ENCODE measurements at regions not wholly inside any gene's neighbourhood (a gene's known extent, or its start where the extent isn't known, plus 50 kb on each side); places are given as distances from the start of the nearest gene placed in this dataset.

DNA sequence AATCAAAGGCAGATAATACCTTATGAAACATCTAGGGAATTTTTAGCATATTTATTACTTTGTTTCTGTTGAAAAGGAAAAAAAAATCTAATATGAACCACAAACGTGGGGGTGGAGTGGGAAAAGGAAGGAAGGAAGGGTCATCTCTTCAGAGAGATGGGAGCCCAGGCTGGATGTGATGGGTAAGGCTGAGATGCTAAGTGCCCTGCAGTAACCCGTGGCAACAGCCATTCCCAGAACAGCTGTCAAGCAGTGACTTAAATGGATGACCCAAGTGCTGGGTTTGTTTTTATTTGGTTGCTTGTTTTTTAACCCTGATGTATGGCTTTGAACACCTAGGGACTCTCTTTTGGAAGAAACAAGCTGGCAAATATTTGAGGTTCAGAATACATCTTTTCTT, 50.7 kb upstream of the KLF7 start:
- Histone ChIP-seq H3K27ac (ENCODE audit: low read length, poor library complexity, severe bottlenecking) (no peak overlapping the region), H2AFZ (ENCODE audit: low read depth, low read length) (no peak overlapping the region), H2BK120ac (ENCODE audit: low read depth, low read length) (no peak overlapping the region), H3K18ac (ENCODE audit: low read depth in 1 of 2, low read length in 2 of 2) (no peak overlapping the region), H2BK12ac (ENCODE audit: low read length in 2 of 2) (no peak overlapping the region), H3K4ac (ENCODE audit: low read depth in 1 of 2, low read length in 2 of 2) (no peak overlapping the region), H4K8ac (ENCODE audit: low read length) (no peak overlapping the region), H3K23ac (ENCODE audit: low read length in 2 of 2) (no peak overlapping the region), H3K4me2 (ENCODE audit: low read length, poor library complexity, severe bottlenecking) (no peak overlapping the region), H3K9me3 (ENCODE audit: control insufficient read depth, low read length) (no peaks in the 10 kb centered on the region), H3K9ac (ENCODE audit: low read length) (no peak overlapping the region), H3K4me1 (ENCODE audit: control insufficient read depth, insufficient read depth, low read depth, low read length) (no peaks in the 10 kb centered on the region), H3K4me3 (ENCODE audit: insufficient read depth in 1 of 2, low read depth in 1 of 2, low read length in 2 of 2) (no peak overlapping the region), H3K79me1 (replicated peaks; ENCODE audit: low read length, poor library complexity, severe bottlenecking) (no peaks in the 10 kb centered on the region), H2BK5ac (ENCODE audit: low read depth, low read length, poor library complexity, severe bottlenecking) (no peak overlapping the region), H4K91ac (ENCODE audit: low read length) (no peak overlapping the region), H3K14ac (ENCODE audit: low read length in 2 of 2) (no peak overlapping the region), H3K27me3 (ENCODE audit: control insufficient read depth in 1 of 2, insufficient read depth in 1 of 2, low read length in 2 of 2) (no peaks in the 10 kb centered on the region), H2BK15ac (ENCODE audit: low read depth, poor library complexity, severe bottlenecking) (no peak overlapping the region), H3K36me3 (ENCODE audit: control insufficient read depth in 1 of 2, insufficient read depth in 2 of 2, low read depth in 1 of 2, low read length in 2 of 2) (no peaks in the 10 kb centered on the region), H2AK5ac (ENCODE audit: low read length, severe bottlenecking) (no peak overlapping the region)
- WGBS, result 68% methylated on average over 2 of the region's 2 CpGs
- DNase-seq, result no peak

DNA sequence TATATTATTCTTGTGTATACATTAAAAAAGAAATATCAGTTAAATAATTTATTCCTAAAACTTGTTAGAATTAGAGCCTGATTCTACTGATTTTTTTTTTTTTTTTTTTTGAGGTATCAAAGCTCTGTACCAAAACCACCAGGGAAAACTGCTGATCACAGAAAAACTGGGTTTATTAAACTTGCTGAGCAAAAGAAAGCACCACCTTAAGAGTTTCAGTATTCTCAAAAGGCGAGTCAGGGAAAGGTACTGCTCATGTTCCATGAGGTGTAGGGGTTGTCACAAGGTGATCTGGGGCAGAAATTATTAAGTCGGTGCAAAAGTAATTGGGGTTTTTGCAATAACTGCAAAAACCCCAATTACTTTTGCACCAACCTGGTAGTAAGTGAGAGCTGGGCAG, 51.7 kb upstream of the KLF7 start:
- H2BK15ac ChIP-seq (ENCODE audit: low read depth, poor library complexity, severe bottlenecking), result no peak overlapping the region
- H3K27ac ChIP-seq (ENCODE audit: low read length, poor library complexity, severe bottlenecking), result no peak overlapping the region
- WGBS, result 100% methylated on average over 2 of the region's 2 CpGs
- no peak overlapping the region for H3K4me2 ChIP-seq (ENCODE audit: low read length, poor library complexity, severe bottlenecking)
- H3K36me3 ChIP-seq (ENCODE audit: control insufficient read depth in 1 of 2, insufficient read depth in 2 of 2, low read depth in 1 of 2, low read length in 2 of 2), result no peaks in the 10 kb centered on the region
- H3K4ac ChIP-seq (ENCODE audit: low read depth in 1 of 2, low read length in 2 of 2), result no peak overlapping the region
- no peak overlapping the region for H3K14ac ChIP-seq (ENCODE audit: low read length in 2 of 2)
- no peak overlapping the region for H2AK5ac ChIP-seq (ENCODE audit: low read length, severe bottlenecking)
- H2BK12ac ChIP-seq (ENCODE audit: low read length in 2 of 2), result no peak overlapping the region
- no peak overlapping the region for H2BK5ac ChIP-seq (ENCODE audit: low read depth, low read length, poor library complexity, severe bottlenecking)
- no peak overlapping the region for H3K4me3 ChIP-seq (ENCODE audit: insufficient read depth in 1 of 2, low read depth in 1 of 2, low read length in 2 of 2)
- no peak overlapping the region for H4K8ac ChIP-seq (ENCODE audit: low read length)
- no peaks in the 10 kb centered on the region for H3K27me3 ChIP-seq (ENCODE audit: control insufficient read depth in 1 of 2, insufficient read depth in 1 of 2, low read length in 2 of 2)
- no peak overlapping the region for H3K23ac ChIP-seq (ENCODE audit: low read length in 2 of 2)
- H4K91ac ChIP-seq (ENCODE audit: low read length), result no peak overlapping the region
- DNase-seq, result no peak
- H3K79me1 ChIP-seq (replicated peaks; ENCODE audit: low read length, poor library complexity, severe bottlenecking), result no peaks in the 10 kb centered on the region
- H3K9ac ChIP-seq (ENCODE audit: low read length), result no peak overlapping the region
- H2AFZ ChIP-seq (ENCODE audit: low read depth, low read length), result no peak overlapping the region
- H3K18ac ChIP-seq (ENCODE audit: low read depth in 1 of 2, low read length in 2 of 2), result no peak overlapping the region
- H2BK120ac ChIP-seq (ENCODE audit: low read depth, low read length), result no peak overlapping the region
- no peaks in the 10 kb centered on the region for H3K9me3 ChIP-seq (ENCODE audit: control insufficient read depth, low read length)
- no peaks in the 10 kb centered on the region for H3K4me1 ChIP-seq (ENCODE audit: control insufficient read depth, insufficient read depth, low read depth, low read length)

DNA sequence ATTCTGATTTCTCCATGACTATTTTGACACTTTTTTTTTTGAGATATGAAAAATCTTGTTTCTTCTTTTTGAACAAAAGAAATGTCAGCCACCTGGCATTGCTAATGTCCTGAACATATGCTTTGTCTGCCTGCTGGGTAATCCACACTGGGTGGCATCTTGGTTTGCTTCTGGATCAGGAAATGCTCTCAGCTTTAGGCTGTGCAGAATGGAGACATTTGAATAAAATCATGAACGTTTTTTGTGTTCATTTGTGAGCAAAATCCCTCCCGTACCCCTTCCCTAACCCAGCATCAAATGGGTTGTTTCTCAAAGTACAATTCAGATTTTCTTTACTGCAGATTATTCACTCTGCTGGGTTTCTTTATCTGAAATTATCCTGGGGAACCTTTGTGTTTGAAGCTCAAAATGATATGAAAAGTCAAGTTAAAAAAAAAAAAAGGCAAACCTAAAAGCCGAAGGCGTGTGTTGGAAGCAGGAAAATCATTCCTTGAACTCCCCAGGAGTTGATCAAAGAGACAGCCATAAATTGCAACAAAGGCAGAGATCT, 53.4 kb upstream of the KLF7 start:
- Histone ChIP-seq H3K27ac (ENCODE audit: low read length, poor library complexity, severe bottlenecking) (no peak overlapping the region), H3K4ac (ENCODE audit: low read depth in 1 of 2, low read length in 2 of 2) (no peak overlapping the region), H3K4me3 (ENCODE audit: insufficient read depth in 1 of 2, low read depth in 1 of 2, low read length in 2 of 2) (no peak overlapping the region), H4K91ac (ENCODE audit: low read length) (no peak overlapping the region), H2BK15ac (ENCODE audit: low read depth, poor library complexity, severe bottlenecking) (no peak overlapping the region), H3K23ac (ENCODE audit: low read length in 2 of 2) (no peak overlapping the region), H4K8ac (ENCODE audit: low read length) (no peak overlapping the region), H3K79me1 (replicated peaks; ENCODE audit: low read length, poor library complexity, severe bottlenecking) (no peaks in the 10 kb centered on the region), H3K14ac (ENCODE audit: low read length in 2 of 2) (no peak overlapping the region), H3K27me3 (ENCODE audit: control insufficient read depth in 1 of 2, insufficient read depth in 1 of 2, low read length in 2 of 2) (no peaks in the 10 kb centered on the region), H3K36me3 (ENCODE audit: control insufficient read depth in 1 of 2, insufficient read depth in 2 of 2, low read depth in 1 of 2, low read length in 2 of 2) (no peaks in the 10 kb centered on the region), H3K4me1 (ENCODE audit: control insufficient read depth, insufficient read depth, low read depth, low read length) (peaks cover 4% of the 10 kb centered on the region), H3K9me3 (ENCODE audit: control insufficient read depth, low read length) (no peaks in the 10 kb centered on the region), H2BK120ac (ENCODE audit: low read depth, low read length) (no peak overlapping the region), H2AK5ac (ENCODE audit: low read length, severe bottlenecking) (no peak overlapping the region), H2BK12ac (ENCODE audit: low read length in 2 of 2) (no peak overlapping the region), H2AFZ (ENCODE audit: low read depth, low read length) (no peak overlapping the region), H2BK5ac (ENCODE audit: low read depth, low read length, poor library complexity, severe bottlenecking) (no peak overlapping the region), H3K9ac (ENCODE audit: low read length) (peak overlapping the region; percentile 55), H3K18ac (ENCODE audit: low read depth in 1 of 2, low read length in 2 of 2) (no peak overlapping the region), H3K4me2 (ENCODE audit: low read length, poor library complexity, severe bottlenecking) (no peak overlapping the region)
- 90% methylated on average over 3 of the region's 4 CpGs for whole genome bisulfite sequencing
- no peak for DNase-seq

DNA sequence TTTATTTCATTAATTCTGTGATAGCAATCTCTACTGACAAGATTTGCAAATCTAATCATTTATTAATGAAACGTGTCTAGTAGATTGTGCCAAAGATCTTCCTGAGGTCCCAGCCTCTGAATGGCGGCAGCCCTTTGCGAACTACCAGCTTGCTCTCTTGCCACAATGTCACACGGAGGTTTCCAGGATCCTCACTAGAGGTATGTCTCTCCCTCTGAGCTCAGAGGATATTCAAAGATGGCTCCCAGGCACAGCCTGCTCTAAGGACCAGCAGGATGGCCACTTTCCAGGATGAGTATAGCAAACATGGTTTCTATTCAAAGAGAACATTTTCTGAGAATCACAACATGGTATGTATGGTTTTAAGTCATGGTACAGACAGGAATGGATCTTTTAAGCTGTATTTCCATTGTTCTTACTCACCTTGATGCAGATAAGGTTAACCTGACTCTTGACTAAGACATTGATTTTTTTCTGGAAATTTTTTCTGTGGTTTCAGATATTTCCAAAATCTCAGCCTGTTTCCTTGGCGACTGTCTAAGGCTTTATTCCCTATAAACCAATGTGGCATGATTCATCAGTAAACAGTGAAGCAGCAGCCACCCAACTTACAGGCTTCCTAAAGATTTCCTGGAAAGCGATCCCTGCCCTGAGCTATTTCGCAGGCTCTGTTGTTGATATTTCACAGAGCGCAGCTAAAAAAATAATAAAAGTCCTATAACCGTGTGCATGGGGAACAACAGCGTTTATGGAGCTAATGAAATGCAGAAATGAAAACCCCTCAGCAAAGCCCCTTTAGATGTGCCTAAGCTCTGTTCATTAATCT, 54.1 kb upstream of the KLF7 start:
- no peak overlapping the region for H2BK15ac ChIP-seq (ENCODE audit: low read depth, poor library complexity, severe bottlenecking)
- H3K4me2 ChIP-seq (ENCODE audit: low read length, poor library complexity, severe bottlenecking), result no peak overlapping the region
- no peak overlapping the region for H3K23ac ChIP-seq (ENCODE audit: low read length in 2 of 2)
- no peaks in the 10 kb centered on the region for H3K9me3 ChIP-seq (ENCODE audit: control insufficient read depth, low read length)
- H3K27ac ChIP-seq (ENCODE audit: low read length, poor library complexity, severe bottlenecking), result no peak overlapping the region
- H3K4me3 ChIP-seq (ENCODE audit: insufficient read depth in 1 of 2, low read depth in 1 of 2, low read length in 2 of 2), result peak overlapping the region in 1 of 2 experiments; percentile 3
- no peak overlapping the region for H2BK120ac ChIP-seq (ENCODE audit: low read depth, low read length)
- H2BK12ac ChIP-seq (ENCODE audit: low read length in 2 of 2), result no peak overlapping the region
- peak overlapping the region; percentile 55 for H3K9ac ChIP-seq (ENCODE audit: low read length)
- H3K27me3 ChIP-seq (ENCODE audit: control insufficient read depth in 1 of 2, insufficient read depth in 1 of 2, low read length in 2 of 2), result no peaks in the 10 kb centered on the region
- no peaks in the 10 kb centered on the region for H3K79me1 ChIP-seq (replicated peaks; ENCODE audit: low read length, poor library complexity, severe bottlenecking)
- H3K14ac ChIP-seq (ENCODE audit: low read length in 2 of 2), result no peak overlapping the region
- H2AK5ac ChIP-seq (ENCODE audit: low read length, severe bottlenecking), result no peak overlapping the region
- no peak overlapping the region for H2AFZ ChIP-seq (ENCODE audit: low read depth, low read length)
- peak; percentile 93 for DNase-seq
- H3K4me1 ChIP-seq (ENCODE audit: control insufficient read depth, insufficient read depth, low read depth, low read length), result peaks cover 4% of the 10 kb centered on the region
- no peak overlapping the region for H2BK5ac ChIP-seq (ENCODE audit: low read depth, low read length, poor library complexity, severe bottlenecking)
- H3K18ac ChIP-seq (ENCODE audit: low read depth in 1 of 2, low read length in 2 of 2), result peak overlapping the region in 1 of 2 experiments; percentile 33
- WGBS, result 43% methylated on average over 10 of the region's 10 CpGs
- no peak overlapping the region for H3K4ac ChIP-seq (ENCODE audit: low read depth in 1 of 2, low read length in 2 of 2)
- no peaks in the 10 kb centered on the region for H3K36me3 ChIP-seq (ENCODE audit: control insufficient read depth in 1 of 2, insufficient read depth in 2 of 2, low read depth in 1 of 2, low read length in 2 of 2)
- no peak overlapping the region for H4K91ac ChIP-seq (ENCODE audit: low read length)
- H4K8ac ChIP-seq (ENCODE audit: low read length), result no peak overlapping the region

Data from mesenchymal stem cell (in vitro differentiated cells and primary cell).